GM21825 (cell line): ENCODE measurements at regions not wholly inside any gene's neighbourhood (a gene's known extent, or its start where the extent isn't known, plus 50 kb on each side); places are given as distances from the start of the nearest gene placed in this dataset.

Experiments used
- ATAC-seq: cut with Tn5 transposase; IDR thresholded peaks from one replicate; pipeline ENCODE4 v1.9.1; 2021; ENCODE audit warnings: mild to moderate bottlenecking, moderate library complexity; ENCODE audit not compliant: unreplicated experiment

DNA sequence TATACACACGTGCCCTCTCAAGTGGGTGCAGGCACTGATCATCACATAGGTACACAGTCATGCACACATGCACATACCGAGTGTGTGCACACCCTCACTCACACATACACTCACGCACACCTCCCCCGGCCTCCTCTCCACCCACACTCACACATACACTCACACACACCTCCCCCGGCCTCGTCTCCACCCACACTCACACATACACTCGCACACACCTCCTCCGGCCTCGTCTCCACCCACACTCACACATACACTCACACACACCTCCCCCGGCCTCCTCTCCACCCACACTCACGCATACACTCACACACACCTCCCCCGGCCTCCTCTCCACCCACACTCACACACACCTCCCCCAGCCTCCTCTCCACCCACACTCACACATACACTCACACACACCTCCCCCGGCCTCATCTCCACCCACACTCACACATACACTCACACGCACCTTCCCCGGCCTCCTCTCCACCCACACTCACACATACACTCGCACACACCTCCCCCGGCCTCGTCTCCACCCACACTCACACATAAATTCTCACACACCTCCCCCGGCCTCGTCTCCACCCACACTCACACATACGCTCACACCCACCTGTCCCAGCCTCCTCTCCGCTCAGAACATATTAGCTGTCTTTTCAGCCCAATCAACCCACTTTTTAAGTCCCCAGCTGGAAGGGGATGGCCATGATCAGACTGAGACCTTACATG is 105.2 kb upstream of the VSTM2B start:
- ATAC-seq = no peak

DNA sequence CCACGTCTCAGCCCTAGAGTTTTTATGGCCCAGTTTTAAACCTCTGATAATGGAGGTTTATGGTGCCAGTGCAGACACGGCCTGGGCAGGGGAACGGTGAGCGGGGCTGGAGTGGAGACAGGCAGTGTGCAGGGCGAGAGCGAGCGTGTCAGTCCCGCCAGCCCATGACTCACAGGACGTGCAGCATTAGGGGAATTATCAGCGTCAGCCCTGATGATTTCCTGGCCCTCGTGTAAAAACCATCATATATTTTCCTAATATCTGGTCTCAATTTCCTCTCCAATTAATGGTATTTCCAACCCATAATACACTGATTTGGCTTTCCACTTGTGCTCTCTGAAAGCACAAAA is 104.6 kb upstream of the VSTM2B start:
- no peak for ATAC-seq

DNA sequence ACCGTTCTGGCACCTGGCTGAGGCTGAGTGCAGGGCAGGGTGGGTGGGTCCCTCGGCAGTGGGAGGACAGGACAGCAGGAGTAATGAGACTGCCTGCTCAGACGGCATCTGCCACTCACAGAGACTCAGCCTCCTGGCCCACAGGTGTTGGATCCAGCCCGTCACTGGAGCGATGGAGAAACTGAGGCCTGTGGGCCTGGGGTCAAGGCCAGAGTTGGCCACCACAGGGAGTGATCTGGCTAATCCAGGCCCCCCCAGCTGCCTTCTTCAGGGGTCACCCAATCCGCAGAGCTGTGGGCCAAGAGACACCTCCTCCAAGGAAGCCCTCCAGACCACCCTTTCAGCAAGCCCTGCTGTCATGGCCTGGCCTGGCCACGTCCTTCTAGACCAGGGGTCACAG is 103.7 kb upstream of the VSTM2B start:
- no peak for ATAC-seq

DNA sequence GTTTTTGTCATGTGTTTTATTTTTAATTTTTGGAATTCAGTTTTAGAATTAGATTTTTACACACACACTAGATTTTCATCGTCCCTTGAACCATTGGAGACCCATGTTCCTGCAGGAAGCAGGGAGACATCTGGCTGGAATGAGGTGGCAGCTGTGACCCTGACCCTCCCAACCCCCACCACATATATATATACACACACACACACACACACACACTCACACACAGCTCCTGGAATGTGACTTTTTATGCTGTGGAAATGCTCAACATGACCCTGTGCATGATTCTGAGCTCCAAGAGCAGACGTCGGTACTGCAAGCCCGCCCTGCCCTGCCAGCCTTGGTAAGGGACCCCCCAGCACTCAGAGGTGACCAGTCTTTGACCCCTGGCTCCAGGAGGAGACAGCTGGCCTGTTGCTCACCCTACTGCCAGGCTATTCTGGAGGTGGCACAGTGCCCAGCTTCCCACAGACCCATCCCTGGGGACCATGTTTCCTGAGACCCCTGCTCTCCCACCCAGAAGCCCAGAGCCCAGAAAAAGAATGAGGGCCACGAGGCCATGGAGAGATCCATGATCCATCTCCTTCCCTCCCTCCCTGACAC is 103.2 kb upstream of the VSTM2B start:
- ATAC-seq = no peak

DNA sequence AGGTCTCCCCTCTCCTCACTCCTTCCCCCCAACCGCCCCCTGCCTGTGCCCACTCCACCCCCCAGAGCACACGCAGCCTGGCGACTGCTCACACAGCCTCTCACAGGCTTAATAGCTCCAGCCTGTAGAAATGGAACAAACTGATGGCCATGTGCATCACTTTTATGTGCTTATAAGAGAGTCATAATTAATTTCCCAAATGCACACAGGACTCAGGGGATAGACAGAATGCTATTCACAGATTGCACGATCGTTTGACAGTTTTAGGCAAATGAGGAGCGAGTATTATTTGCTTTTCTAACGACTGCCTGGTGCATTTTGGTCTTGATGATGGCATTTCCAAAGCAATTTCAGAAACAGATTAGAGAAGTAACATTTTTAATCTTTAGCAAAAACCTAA is 97.7 kb upstream of the VSTM2B start:
- no peak for ATAC-seq

DNA sequence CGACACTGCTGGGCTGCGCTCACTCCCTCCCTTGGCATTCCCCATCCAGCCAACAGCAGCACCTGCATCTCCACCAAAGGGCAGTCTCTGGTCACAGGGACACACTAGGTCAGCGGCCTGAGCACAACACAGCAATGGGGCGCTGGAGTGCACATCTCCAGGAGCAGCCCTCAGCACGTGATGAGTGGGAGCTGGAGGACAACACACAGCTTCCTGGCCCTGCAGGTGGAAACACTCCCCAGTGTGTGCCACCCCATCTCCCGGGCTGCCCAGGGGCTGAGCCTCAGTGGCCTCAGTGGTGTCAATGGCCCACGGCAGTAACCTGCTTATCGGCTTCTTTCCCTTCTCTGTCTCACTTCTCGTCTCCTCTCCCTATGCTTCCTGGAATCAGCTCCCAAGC is 96.8 kb upstream of the VSTM2B start:
- ATAC-seq = no peak

DNA sequence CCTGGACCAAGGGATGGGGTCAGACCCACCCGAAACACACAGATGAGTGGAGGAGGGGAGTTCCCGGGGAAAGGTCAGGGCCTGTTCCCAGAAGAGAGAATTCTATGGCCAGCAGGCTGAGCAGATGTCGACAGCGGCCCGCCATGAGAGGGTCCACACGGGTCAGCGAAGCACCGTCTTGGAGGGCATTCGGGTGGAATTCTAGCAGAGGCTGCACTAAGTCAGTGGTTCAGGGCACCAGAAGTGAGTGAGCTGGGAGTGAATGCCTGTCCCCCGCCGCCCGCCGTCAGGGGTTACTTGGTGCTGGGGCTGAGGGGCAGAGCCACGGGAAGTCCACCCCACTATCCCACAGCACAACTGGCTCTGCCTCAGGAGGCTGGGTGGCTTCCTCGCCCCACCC is 96.2 kb upstream of the VSTM2B start:
- ATAC-seq = no peak

DNA sequence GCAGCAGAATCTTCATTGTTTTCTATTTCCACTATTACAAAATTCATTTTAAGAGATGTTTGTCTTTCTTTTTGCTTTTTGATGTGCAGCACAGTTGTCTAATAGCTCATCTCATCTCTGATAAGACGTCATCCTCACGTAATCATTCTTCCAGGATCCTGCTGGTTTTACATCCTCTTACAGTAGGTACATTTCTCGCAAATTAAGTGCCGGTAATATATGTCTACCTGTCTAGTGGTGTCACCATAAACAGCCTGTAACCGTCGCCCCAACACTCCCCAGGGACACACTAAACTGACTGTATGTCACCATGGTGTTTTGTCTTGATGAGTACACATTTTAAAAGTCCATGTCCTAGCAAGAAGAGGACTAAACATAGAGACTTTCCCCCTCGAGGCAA is 94.5 kb upstream of the VSTM2B start:
- ATAC-seq = no peak

DNA sequence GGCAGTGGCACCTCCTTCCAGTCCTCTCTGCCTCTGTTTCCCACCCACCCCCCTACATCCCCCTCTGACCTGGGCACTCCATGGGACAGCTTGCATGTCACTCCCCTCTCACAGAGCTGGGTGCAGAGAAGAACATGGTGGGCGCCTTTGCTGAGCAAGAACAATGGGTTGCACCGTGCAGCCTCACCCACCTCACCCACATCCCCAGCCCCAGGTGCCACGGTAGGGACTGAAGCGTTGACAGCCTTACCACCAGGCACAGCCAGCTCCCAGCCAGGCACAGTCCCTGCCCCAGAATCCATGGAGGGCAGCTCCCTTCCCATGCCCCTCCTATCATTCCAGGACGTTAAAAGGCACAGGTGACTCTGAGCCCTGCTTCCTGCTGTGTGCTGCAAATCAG is 93.1 kb upstream of the VSTM2B start:
- no peak for ATAC-seq

DNA sequence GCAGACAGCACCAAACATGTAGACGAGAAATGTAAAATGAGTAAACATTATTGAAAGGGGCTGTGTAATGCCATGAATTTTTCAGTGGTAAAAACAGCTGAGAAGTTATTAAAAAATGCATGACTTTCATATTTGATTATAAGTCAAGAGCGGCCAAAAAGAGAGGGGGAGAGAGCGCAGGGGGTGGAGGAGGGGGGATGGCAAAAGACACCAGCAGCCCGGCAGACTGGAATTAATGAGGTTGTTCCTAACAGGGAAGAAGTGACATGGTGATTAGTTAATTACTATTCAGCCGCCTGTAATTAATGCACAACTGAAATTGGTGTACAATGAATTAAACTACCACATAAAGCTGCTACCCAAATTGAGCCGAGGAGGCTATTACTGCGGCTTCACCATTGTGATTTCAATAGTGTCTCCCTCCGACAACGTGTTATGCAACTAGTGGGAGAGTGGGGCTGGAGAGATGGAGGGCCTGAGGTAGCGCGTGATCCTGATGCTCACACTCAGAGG is 89.1 kb upstream of the VSTM2B start:
- no peak for ATAC-seq

DNA sequence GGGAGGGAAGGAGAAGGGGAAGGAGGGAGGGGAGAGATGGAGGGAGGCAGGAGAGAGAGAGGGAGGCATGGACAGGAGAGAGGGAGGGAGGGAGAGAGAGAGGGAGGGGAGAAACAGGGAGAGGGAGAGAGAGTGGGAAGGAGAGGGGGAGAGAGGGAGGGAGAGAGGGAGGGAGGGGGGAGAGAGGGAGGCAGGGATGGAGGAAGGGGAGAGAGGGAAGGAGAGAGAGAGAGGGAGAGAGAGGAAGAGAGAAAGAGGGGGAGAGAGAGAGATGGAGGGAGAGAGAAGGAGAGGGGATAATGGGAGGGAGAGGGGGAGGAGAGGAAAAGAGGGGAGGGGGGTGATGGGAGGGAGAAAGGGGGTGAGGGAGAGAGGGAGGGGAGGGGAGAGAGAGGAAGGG is 86.8 kb upstream of the VSTM2B start:
- no peak for ATAC-seq

DNA sequence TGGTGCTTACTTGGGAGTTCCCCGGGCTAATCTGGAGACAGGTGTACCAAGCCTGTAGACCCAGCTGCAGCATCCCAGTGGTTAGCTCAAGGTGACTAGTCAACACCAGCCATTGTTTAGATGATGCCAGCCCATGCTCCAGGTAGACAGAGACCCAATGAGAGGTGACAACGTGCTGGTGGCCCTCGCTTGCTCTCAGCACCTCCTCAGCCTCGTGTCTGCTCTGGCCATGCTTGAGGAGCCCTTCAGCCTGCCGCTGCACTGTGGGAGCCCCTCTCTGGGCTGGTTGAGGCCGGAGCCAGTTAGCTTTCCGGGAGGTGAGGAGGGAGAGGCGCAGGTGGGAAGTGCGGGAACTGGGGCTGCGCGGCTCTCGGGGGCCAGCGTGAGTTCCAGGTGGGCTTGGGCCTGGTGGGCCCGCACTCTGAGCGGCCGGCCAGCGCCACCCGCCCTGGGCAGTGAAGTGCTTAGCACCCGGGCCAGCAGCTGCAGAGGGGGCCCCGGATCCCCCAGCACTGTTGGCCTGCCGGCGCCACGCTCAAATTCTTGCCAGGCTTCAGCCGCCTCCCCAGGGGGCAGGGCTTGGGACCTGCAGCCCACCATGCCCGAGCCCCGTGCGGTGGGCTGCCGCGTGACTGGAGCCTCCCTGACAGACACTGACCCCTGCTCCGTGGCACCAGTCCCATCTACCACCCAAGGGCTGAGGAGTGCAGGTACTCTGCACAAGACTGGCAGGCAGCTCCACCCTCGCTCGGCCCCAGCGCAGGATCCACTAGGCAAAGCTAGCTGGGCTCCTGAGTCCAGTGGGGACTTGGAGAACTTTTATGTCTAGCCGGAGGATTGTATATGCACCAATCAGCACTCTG is 85.9 kb upstream of the VSTM2B start:
- no peak for ATAC-seq

DNA sequence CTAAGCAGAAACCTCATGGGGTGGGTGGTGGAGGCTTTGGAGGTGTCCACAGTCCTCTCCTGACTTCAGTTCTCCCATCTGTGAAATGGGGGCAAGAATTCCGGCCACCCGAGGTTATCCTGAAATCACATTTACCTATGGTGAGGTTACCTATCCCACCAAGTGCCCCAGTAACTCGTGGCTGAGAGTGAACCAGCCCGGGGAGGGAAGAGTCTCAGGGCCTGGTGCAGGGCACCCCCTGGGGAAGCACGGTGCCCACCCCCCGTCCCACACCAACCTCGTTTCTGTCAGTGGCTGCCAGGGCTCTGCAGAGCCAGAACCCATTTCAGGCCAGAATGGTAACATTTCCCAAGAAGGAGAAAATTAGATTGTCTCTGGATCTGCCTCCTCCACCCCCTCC is 83.7 kb upstream of the VSTM2B start:
- no peak for ATAC-seq

DNA sequence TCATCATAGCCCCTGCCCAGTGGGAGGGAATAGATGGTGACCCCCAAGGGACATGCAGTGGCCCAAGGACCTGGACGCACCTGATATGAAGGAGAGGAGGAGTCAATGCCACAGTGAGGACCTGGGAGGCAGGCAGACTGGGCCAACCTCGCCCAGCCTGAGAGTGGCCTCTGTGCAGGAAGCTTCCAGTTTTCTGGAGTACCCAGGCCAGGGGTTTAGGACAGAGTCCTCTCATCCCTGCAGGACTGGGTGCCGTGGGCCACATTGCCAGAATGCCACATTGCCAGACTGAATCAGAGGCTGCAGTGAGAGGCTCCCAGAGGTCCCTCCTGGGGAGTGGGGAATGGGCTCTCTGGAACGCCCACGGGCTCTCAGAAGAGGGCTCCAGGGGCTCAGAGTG is 82.9 kb upstream of the VSTM2B start:
- no peak for ATAC-seq

DNA sequence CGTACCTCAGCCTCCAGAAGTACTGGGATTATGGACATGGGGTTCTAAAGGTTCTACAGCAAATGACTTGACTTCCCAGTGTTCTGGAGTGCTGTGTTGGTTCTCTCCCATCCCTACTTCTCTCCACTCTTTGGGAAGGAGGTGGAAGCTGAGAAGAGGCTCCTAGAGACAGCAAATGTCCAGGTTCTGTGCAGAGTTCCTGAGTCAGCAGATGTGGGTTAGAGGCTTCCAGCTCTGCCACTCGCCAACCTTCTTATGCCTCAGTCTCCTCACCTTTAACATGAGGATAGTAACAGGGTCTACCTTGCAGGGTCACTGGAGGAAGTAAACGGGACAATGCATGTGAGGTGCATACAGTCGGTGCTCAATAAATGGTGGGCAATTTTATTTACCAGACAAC is 80.5 kb upstream of the VSTM2B start:
- no peak for ATAC-seq

DNA sequence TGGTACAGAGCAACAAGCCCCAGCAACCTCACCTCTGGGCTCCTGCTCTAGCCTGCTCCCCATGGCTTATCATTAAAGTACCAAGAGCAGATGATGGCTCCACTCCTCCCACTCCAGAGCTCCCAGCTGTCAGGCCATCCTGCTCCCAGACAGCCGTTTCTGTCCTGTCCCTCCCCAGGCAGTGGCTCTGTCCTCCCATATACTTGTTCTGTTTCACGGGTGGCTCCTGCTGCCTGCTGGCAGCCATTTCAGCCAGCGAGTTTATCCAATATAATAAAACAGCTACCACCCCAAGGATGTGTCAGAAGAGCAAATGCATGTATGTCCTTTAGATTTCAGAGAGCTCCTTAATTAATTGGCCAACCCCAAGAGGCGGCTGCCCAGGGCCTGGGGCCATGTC is 79.4 kb upstream of the VSTM2B start:
- ATAC-seq = no peak

DNA sequence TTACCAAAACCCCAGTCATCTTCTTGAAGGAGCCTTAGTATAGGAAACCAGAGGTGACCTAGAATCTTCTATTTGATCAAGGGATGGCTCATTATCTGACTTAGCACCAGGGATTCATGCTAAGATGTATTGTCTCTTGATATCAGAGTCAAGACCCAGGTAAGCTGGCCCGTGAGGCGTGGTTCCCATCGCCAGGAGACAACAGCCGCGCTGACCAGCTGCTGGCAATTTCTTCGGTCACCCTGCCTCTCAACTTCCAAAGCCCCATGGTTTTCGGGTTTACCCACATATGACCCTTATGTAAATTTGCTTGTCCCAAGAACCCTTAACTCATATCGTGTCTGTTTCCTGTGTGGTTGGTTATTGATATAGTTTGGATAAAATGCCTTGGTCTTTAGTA is 77.7 kb upstream of the VSTM2B start:
- no peak for ATAC-seq

DNA sequence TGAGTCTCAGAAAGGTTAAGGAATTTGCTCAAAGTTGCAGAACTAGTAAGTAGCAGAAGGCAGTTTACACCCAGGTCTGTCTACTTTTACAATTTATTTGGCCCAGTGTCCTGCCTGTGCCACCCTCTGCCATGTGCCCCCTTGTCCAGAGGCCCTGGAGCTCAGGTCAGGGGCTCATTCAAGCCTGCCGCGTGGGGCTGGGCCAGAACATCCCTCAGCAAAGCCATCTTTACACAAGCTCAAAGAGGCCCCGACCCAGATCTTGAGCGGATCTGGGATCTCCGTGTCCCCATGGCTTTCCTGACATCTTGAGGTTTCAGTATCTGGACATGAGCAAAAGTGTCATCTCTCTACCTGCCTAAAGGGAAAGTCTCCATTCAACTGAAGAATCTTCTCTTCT is 76.4 kb upstream of the VSTM2B start:
- ATAC-seq = no peak

DNA sequence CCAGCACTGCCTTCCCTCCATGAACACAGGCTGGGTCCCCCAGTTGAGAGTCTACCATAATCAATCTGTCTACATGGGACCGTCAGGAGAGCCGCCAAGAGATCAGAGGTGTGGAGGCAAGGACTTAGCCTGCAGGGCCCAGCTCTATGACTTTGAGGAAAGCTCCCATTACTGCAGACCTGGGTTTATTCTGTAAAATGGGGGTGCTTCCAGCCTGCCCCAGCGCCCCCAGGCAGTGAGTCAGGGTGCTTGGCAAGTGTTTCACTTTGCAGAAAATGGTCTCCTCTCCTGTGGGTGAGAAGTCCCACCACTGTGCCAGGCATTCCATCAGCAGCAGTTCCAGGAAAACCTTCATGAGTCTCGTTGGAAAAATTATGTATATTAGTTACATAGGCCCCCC is 75.5 kb upstream of the VSTM2B start:
- ATAC-seq = no peak

DNA sequence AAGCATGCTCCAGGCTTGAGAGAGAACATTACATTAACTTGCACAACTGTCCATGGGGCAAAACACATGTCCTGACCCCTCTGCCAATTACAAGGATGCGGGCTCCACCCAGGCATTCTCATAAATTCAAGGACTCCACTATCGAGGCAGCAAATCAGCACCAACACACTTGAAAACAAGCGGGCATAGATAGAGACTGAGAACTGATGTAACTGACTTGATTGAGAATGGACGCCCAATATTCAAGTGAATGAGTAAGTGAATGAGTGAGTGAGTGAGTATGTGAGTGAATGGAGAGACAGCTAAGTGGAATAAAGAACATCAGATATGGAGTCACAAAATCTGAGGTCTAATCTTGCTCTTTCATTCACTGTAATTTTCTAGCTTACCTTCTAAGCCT is 75.0 kb upstream of the VSTM2B start:
- no peak for ATAC-seq

DNA sequence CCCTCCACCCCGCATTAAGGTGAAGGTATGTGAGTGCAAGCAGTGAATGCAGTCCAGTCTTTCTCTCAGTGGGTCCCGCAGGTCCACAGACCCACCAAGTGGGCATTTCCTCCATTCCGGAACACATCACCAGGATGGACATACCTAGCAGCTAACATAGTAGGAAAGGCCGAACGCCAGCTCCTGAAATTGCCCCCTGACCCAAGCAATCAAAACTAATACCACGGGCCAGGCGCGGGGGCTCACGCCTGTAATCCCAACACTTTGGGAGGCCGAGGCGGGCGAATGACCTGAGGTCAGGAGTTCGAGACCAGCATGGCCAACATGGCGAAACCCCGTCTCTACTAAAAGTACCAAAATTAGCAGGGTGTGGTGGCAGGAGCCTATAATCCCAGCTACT is 71.7 kb upstream of the VSTM2B start:
- no peak for ATAC-seq

DNA sequence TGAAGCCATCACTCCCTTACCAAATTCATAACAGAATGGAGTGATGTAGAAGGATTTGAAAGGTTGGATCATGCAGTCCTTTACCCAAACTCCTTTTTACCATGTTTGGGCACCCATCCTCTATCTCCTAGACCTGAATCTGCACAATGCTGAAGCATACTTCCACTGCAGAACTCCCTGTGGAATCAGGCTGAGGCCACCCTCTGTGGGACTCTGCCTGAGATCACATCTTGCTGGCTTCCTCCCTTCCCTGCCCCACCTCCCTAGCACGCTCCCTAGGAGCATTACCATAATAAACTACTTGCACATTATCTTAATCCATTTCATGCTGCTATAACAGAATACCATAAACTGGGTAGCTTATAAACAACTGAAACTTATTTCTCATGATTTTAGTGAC is 68.4 kb upstream of the VSTM2B start:
- ATAC-seq = no peak
